ENCODE measurements at regions not wholly inside any gene's neighbourhood (a gene's known extent, or its start where the extent isn't known, plus 50 kb on each side); places are given as distances from the start of the nearest gene placed in this dataset.

DNA sequence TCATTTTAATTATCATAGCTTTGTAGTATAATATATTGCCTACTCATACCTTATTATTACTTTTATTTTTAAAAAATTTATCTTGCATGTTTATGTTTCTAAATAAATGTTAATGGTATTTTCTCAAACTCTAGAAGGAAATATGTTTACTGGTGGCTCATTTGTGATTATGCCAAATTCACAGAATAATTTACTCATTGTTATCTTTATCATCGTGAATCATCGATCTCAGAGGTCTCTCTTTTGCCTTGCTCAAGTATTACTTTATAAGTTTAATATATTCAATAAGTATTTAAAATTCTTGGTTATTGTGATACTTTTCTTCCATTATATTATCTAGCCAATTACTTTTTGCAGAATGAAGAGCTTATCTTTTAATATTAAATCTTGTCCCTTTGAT is 836.7 kb upstream of the ADAMTS5 start:
- Mint-ChIP-seq H3K9me3 (no peaks in the 10 kb centered on the region), H3K4me1 (no peaks in the 10 kb centered on the region), H3K36me3 (no peaks in the 10 kb centered on the region), H3K27me3 (ENCODE audit: low read depth) (no peaks in the 10 kb centered on the region), H3K27ac (no peak overlapping the region), H3K4me3 (no peak overlapping the region)
- no peak for DNase-seq (ENCODE audit: low spot score)
- POLR2A ChIA-PET, result no interaction called here
- CTCF ChIA-PET, result interaction anchor here (0.8 to 2.8 kb wide), 5 partner anchors 10 to 265 kb away, joined by 3 to 14 read pairs (median 3); no protein-coding TSS in a partner anchor
- ATAC-seq, result no peak
- TF ChIP-seq JUN (CRISPR knock-in tag; IDR thresholded peaks at IDR 0.05), result no peak
- TF ChIP-seq, protein P1, sequence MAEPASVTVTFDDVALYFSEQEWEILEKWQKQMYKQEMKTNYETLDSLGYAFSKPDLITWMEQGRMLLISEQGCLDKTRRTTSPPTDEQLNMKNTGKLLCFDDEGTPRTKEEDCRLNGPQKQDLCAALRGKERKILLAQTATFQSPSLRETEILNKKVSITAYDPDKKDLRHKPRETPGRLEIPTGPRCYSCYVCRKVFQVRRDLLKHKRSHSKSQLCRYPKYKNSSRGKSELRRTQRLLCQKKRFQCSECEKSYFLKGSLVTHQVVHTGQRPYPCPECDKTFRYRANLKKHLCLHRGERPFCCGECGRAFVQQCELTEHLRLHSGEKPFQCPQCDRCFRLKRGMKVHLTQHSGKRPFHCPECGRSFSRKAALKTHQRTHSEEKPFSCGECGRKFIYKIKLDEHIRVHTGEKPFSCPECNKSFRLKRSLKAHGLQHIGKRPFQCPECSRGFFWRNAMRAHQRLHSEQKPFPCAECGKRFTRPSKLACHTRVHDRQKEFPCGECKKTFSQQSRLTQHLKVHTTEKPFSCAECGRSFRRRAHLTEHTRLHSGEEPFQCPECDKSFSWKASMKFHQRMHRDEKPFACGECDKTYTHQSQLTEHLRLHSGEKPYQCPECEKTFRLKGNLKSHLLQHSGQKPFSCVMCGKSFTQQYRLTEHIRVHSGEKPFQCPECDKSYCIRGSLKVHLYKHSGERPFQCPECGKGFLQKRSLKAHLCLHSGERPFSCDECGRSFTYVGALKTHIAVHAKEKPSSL (CRISPR knock-in tag; conservative IDR thresholded peaks at IDR 0.05), result no peak
- TF ChIP-seq OVOL2 (CRISPR knock-in tag; IDR thresholded peaks at IDR 0.05; ENCODE audit: borderline replicate concordance), result no peak
- TF ChIP-seq, protein P2, sequence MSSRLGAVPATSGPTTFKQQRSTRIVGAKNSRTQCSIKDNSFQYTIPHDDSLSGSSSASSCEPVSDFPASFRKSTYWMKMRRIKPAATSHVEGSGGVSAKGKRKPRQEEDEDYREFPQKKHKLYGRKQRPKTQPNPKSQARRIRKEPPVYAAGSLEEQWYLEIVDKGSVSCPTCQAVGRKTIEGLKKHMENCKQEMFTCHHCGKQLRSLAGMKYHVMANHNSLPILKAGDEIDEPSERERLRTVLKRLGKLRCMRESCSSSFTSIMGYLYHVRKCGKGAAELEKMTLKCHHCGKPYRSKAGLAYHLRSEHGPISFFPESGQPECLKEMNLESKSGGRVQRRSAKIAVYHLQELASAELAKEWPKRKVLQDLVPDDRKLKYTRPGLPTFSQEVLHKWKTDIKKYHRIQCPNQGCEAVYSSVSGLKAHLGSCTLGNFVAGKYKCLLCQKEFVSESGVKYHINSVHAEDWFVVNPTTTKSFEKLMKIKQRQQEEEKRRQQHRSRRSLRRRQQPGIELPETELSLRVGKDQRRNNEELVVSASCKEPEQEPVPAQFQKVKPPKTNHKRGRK (CRISPR knock-in tag; IDR thresholded peaks at IDR 0.05; ENCODE audit: borderline replicate concordance), result no peak
- no peak for TF ChIP-seq ATF1 (CRISPR knock-in tag; IDR thresholded peaks at IDR 0.05)
- TF ChIP-seq MYBL2 (CRISPR knock-in tag; IDR thresholded peaks at IDR 0.05), result no peak
- no peak for TF ChIP-seq ZNF396 (CRISPR knock-in tag; IDR thresholded peaks at IDR 0.05; ENCODE audit: borderline replicate concordance)
- TF ChIP-seq, protein P3, sequence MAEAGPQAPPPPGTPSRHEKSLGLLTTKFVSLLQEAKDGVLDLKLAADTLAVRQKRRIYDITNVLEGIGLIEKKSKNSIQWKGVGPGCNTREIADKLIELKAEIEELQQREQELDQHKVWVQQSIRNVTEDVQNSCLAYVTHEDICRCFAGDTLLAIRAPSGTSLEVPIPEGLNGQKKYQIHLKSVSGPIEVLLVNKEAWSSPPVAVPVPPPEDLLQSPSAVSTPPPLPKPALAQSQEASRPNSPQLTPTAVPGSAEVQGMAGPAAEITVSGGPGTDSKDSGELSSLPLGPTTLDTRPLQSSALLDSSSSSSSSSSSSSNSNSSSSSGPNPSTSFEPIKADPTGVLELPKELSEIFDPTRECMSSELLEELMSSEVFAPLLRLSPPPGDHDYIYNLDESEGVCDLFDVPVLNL (CRISPR knock-in tag; IDR thresholded peaks at IDR 0.05; ENCODE audit: borderline replicate concordance, low read depth), result no peak
- TF ChIP-seq ELF4 (CRISPR knock-in tag; IDR thresholded peaks at IDR 0.05; ENCODE audit: low read depth), result no peak
- TF ChIP-seq TCF7 (CRISPR knock-in tag; IDR thresholded peaks at IDR 0.05; ENCODE audit: low read depth), result no peak
- TF ChIP-seq HMGA2 (CRISPR knock-in tag; IDR thresholded peaks at IDR 0.05), result no peak
- TF ChIP-seq, protein P4, sequence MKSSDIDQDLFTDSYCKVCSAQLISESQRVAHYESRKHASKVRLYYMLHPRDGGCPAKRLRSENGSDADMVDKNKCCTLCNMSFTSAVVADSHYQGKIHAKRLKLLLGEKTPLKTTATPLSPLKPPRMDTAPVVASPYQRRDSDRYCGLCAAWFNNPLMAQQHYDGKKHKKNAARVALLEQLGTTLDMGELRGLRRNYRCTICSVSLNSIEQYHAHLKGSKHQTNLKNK (CRISPR knock-in tag; IDR thresholded peaks at IDR 0.05), result no peak
- TF ChIP-seq RELA (CRISPR knock-in tag; IDR thresholded peaks at IDR 0.05; ENCODE audit: borderline replicate concordance), result no peak

DNA sequence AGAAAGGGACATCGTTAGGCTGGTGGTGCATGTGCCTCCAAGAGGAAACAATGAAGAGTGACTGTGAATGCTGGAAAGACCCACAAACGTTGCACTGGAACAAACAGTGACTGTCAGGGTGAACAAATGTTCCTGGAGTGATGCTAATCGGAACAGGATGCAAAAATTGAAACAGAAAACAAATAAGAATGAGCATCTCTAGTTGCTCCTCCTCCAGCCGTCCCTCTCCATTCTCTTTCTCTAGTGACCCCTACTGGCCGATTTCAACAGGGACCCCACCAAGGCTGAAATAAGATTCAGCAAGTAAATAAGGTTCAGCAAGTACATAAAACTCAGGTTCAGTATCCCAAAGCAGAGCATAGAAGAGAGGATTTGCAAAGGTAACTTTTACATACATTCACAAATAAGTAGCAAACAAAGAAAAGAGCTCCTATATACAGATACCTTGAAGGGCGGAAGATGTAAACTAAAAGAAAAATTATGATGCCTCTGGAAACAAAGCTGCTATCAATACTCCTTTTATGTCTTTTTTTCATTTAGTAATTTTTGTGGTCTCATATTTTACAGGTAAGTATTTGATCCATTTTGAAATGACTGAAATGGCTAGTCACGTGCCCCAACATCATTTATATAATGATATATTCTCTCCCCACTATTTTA is 836.1 kb upstream of the ADAMTS5 start:
- H3K4me3 Mint-ChIP-seq, result no peak overlapping the region
- no peak overlapping the region for H3K27ac Mint-ChIP-seq
- ChIA-PET CTCF (interaction anchor here (0.8 to 2.8 kb wide), 5 partner anchors 10 to 266 kb away, joined by 3 to 14 read pairs (median 3); no protein-coding TSS in a partner anchor), POLR2A (no interaction called here)
- H3K27me3 Mint-ChIP-seq (ENCODE audit: low read depth), result no peaks in the 10 kb centered on the region
- peak; percentile 83 for ATAC-seq
- peak; percentile 62 for DNase-seq (ENCODE audit: low spot score)
- no peaks in the 10 kb centered on the region for H3K9me3 Mint-ChIP-seq
- TF ChIP-seq, protein P5, sequence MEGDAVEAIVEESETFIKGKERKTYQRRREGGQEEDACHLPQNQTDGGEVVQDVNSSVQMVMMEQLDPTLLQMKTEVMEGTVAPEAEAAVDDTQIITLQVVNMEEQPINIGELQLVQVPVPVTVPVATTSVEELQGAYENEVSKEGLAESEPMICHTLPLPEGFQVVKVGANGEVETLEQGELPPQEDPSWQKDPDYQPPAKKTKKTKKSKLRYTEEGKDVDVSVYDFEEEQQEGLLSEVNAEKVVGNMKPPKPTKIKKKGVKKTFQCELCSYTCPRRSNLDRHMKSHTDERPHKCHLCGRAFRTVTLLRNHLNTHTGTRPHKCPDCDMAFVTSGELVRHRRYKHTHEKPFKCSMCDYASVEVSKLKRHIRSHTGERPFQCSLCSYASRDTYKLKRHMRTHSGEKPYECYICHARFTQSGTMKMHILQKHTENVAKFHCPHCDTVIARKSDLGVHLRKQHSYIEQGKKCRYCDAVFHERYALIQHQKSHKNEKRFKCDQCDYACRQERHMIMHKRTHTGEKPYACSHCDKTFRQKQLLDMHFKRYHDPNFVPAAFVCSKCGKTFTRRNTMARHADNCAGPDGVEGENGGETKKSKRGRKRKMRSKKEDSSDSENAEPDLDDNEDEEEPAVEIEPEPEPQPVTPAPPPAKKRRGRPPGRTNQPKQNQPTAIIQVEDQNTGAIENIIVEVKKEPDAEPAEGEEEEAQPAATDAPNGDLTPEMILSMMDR (IDR thresholded peaks at IDR 0.05), result peak; percentile 54; the same call in 1 of the 2 replicates
- TF ChIP-seq ZNF396 (CRISPR knock-in tag; IDR thresholded peaks at IDR 0.05; ENCODE audit: borderline replicate concordance), result no peak
- no peaks in the 10 kb centered on the region for H3K36me3 Mint-ChIP-seq
- H3K4me1 Mint-ChIP-seq, result no peaks in the 10 kb centered on the region

DNA sequence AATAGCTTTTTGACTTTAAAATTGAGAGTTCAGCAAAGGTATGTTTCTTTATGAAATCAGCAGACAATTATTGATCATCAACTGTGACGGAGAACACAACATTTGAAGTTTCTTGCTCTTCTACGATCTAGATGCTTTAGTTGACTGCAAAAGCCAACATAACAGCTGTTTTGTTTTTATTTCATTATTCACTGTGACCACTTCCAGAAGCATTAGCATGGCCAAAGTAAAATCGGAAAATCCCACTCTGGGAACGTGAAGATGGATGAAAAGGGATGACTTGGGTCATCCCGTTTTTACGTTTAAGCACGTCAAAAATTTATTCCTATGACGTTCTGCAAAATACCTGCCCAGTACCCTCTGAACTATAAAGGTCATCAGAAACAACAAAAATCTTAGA is 833.0 kb upstream of the ADAMTS5 start:
- POLR2A ChIA-PET, result no interaction called here
- CTCF ChIA-PET, result no interaction called here
- H3K36me3 Mint-ChIP-seq, result no peaks in the 10 kb centered on the region
- no peak overlapping the region for H3K4me3 Mint-ChIP-seq
- no peaks in the 10 kb centered on the region for H3K27me3 Mint-ChIP-seq (ENCODE audit: low read depth)
- H3K9me3 Mint-ChIP-seq, result no peaks in the 10 kb centered on the region
- ATAC-seq (no peak), DNase-seq (ENCODE audit: low spot score) (no peak)
- H3K27ac Mint-ChIP-seq, result no peak overlapping the region
- peaks cover 12% of the 10 kb centered on the region for H3K4me1 Mint-ChIP-seq
- TF ChIP-seq ZNF396 (CRISPR knock-in tag; IDR thresholded peaks at IDR 0.05; ENCODE audit: borderline replicate concordance) (no peak), NFE2L1 (CRISPR knock-in tag; IDR thresholded peaks at IDR 0.05) (no peak), MXD4 (CRISPR knock-in tag; IDR thresholded peaks at IDR 0.05; ENCODE audit: borderline replicate concordance) (no peak)
- TF ChIP-seq, protein P6, sequence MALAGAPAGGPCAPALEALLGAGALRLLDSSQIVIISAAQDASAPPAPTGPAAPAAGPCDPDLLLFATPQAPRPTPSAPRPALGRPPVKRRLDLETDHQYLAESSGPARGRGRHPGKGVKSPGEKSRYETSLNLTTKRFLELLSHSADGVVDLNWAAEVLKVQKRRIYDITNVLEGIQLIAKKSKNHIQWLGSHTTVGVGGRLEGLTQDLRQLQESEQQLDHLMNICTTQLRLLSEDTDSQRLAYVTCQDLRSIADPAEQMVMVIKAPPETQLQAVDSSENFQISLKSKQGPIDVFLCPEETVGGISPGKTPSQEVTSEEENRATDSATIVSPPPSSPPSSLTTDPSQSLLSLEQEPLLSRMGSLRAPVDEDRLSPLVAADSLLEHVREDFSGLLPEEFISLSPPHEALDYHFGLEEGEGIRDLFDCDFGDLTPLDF (CRISPR knock-in tag; IDR thresholded peaks at IDR 0.05), result no peak
- TF ChIP-seq, protein P7, sequence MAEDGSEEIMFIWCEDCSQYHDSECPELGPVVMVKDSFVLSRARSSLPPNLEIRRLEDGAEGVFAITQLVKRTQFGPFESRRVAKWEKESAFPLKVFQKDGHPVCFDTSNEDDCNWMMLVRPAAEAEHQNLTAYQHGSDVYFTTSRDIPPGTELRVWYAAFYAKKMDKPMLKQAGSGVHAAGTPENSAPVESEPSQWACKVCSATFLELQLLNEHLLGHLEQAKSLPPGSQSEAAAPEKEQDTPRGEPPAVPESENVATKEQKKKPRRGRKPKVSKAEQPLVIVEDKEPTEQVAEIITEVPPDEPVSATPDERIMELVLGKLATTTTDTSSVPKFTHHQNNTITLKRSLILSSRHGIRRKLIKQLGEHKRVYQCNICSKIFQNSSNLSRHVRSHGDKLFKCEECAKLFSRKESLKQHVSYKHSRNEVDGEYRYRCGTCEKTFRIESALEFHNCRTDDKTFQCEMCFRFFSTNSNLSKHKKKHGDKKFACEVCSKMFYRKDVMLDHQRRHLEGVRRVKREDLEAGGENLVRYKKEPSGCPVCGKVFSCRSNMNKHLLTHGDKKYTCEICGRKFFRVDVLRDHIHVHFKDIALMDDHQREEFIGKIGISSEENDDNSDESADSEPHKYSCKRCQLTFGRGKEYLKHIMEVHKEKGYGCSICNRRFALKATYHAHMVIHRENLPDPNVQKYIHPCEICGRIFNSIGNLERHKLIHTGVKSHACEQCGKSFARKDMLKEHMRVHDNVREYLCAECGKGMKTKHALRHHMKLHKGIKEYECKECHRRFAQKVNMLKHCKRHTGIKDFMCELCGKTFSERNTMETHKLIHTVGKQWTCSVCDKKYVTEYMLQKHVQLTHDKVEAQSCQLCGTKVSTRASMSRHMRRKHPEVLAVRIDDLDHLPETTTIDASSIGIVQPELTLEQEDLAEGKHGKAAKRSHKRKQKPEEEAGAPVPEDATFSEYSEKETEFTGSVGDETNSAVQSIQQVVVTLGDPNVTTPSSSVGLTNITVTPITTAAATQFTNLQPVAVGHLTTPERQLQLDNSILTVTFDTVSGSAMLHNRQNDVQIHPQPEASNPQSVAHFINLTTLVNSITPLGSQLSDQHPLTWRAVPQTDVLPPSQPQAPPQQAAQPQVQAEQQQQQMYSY (CRISPR knock-in tag; IDR thresholded peaks at IDR 0.05), result no peak
